ENCODE measurements at regions not wholly inside any gene's neighbourhood (a gene's known extent, or its start where the extent isn't known, plus 50 kb on each side); places are given as distances from the start of the nearest gene placed in this dataset.

DNA sequence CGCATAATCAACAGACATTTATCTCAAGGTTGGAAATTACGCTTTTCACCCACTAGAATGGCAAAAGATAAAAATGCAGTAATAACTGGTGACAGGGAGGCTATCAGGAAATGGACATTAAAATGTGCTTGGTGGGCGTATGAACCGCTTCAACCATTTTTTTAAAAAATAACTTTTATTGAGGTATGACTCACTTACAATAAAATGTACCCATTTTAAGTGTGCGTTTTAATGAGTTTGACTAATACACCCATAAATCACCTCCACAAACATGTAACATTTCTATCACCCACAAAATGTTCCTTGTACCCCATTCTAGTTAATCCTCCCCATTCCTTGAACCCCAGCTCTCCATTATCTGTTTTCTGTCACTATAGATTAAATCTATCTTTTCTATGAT, 96.8 kb downstream of the IYD start:
- ATAC-seq, result no peak
- intact Hi-C loops (cut with DNase I, micrococcal nuclease), result no loop called here
- Histone ChIP-seq H3K4me1 (ENCODE audit: low read depth) (no peaks in the 10 kb centered on the region), H3K4me3 (no peak overlapping the region), H3K36me3 (ENCODE audit: low read depth) (no peaks in the 10 kb centered on the region), H3K9me3 (no peaks in the 10 kb centered on the region)
- DNase-seq, result no peak
- TF ChIP-seq, protein P1, sequence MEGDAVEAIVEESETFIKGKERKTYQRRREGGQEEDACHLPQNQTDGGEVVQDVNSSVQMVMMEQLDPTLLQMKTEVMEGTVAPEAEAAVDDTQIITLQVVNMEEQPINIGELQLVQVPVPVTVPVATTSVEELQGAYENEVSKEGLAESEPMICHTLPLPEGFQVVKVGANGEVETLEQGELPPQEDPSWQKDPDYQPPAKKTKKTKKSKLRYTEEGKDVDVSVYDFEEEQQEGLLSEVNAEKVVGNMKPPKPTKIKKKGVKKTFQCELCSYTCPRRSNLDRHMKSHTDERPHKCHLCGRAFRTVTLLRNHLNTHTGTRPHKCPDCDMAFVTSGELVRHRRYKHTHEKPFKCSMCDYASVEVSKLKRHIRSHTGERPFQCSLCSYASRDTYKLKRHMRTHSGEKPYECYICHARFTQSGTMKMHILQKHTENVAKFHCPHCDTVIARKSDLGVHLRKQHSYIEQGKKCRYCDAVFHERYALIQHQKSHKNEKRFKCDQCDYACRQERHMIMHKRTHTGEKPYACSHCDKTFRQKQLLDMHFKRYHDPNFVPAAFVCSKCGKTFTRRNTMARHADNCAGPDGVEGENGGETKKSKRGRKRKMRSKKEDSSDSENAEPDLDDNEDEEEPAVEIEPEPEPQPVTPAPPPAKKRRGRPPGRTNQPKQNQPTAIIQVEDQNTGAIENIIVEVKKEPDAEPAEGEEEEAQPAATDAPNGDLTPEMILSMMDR (IDR thresholded peaks at IDR 0.05), result no peak

DNA sequence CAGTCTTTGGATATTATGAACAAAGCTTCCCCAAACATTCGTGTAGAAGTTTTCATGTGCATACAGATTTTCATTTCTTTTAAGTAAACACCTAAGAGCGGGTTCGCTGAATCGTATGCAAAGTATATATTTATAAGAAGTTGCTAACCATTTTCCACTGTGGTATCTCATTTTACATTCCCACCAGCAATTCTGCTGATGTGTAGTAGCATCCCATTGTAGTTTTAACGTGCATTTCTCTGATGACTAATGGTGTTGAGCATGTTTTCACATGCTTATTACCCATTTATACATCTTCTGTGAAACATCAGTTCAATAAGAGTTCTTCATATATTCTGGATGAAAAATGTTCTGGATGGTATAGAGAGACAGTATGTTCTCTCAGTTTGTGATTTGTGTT, 97.4 kb downstream of the IYD start:
- no peaks in the 10 kb centered on the region for H3K36me3 ChIP-seq (ENCODE audit: low read depth)
- DNase-seq (no peak), ATAC-seq (no peak)
- intact Hi-C loops (cut with DNase I, micrococcal nuclease), result no loop called here
- no peaks in the 10 kb centered on the region for H3K4me1 ChIP-seq (ENCODE audit: low read depth)
- H3K9me3 ChIP-seq, result no peaks in the 10 kb centered on the region
- TF ChIP-seq, protein P1 (IDR thresholded peaks at IDR 0.05), result no peak
- H3K4me3 ChIP-seq, result no peak overlapping the region

DNA sequence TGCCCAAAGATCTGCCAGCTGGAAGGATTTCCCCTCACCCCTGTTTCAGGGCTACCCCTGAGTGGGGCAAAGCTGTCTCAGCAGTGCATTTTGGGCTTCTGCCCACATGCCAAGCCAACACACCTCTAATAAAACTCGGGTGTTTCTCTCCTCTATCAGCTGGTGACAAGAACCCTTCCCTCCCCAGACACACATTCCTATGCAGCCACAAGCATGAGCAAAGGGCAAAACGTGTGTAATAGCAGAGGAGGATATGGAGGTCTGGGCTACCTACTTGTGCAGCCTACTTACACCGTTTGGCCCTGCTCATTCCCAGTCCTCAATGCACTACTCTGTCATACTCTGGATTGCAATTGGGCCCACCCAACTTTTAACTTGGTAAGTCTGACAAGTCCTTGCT, 101.3 kb downstream of the IYD start:
- H3K4me3 ChIP-seq, result no peak overlapping the region
- TF ChIP-seq, protein P1 (IDR thresholded peaks at IDR 0.05), result no peak
- no peak for ATAC-seq
- intact Hi-C loops (cut with DNase I, micrococcal nuclease), result no loop called here
- no peak for DNase-seq
- H3K36me3 ChIP-seq (ENCODE audit: low read depth), result no peaks in the 10 kb centered on the region
- no peaks in the 10 kb centered on the region for H3K9me3 ChIP-seq
- H3K4me1 ChIP-seq (ENCODE audit: low read depth), result no peaks in the 10 kb centered on the region

DNA sequence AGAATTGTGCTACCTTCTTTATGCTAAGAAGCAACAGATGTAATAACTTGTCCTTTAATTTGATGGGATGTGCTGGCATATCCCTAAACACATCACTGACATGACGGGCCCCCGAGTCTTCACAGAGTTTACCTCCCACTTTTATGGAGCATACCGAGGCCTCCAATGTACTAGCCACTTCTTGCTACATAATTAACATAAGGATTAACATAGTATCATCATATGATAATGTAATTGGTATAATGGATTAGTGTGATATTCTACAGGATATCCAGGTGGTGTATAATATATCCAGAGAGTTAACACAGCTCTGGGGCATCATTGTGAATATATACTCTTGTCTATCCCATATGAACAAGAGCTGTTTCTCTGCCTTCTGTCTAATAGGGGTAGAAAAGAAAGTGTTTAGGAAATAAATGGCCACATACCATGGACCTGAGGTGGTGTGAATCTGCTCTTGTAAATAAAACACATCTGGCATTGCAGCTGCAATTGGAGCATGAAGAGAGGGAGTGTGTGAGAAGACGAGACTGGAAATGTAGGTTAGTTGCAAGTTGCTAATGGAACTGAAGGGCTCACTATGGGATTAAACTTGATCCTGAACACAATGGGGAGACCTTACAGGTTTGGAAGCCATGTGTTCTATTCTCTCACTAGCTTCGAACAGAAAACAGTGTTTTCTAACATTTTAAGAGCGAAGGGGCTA, 102.3 kb downstream of the IYD start:
- no peak for ATAC-seq
- no peaks in the 10 kb centered on the region for H3K4me1 ChIP-seq (ENCODE audit: low read depth)
- no peaks in the 10 kb centered on the region for H3K36me3 ChIP-seq (ENCODE audit: low read depth)
- no peak for DNase-seq
- no peak overlapping the region for H3K4me3 ChIP-seq
- intact Hi-C loops (cut with DNase I, micrococcal nuclease), result no loop called here
- no peaks in the 10 kb centered on the region for H3K9me3 ChIP-seq
- TF ChIP-seq, protein P1 (IDR thresholded peaks at IDR 0.05), result no peak

DNA sequence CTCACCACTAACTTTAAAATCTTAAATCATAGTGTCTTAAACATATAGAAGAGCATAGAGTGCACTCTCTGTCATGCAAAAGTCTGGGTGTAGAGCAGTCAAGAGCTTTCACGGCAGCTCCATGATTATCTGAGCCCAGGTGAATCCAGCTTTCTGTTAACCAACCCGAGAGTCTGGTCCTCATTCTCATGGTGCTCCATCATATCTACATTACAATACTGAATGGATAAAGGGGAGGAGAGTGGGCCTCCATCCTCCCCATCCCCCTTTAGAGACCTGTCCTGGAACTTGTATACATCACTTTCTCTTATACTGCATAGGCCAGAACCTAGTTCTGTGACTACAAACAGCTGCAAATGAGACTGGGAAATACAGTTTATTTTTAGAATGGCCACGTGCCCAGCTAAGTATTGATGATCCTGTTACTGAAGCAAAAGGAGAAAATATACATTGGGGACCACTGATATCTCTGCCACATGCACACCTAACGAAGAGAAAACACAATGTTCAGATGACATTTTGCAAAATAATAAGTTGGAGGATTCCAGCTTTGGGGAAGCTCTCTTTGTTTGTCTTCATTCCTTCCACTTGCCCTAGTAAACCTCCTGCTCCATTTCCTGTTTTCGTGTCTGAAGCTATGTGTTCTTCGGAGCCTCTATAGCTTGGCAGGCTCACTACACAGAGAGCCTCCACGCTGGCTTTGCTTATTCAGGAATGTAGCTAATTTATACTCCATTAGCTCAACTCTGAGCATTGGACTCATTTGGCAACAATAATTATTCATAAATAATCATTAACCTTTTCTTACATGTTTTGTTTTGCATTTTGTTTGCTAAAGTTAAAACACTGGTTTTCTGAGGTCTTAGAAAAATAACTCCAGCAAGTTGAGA, 110.1 kb downstream of the IYD start:
- intact Hi-C loops (cut with DNase I, micrococcal nuclease), result no loop called here
- DNase-seq, result no peak
- TF ChIP-seq, protein P1 (IDR thresholded peaks at IDR 0.05), result no peak

More for the DNA sequence above, 110.1 kb downstream of the IYD start:
- Histone ChIP-seq H3K36me3 (ENCODE audit: low read depth) (no peaks in the 10 kb centered on the region), H3K4me1 (ENCODE audit: low read depth) (no peaks in the 10 kb centered on the region), H3K9me3 (no peaks in the 10 kb centered on the region), H3K4me3 (no peak overlapping the region)
- ATAC-seq, result no peak

All from mucosa of descending colon (tissue), 3 donors.